Hepatocyte (in vitro differentiated cells): ENCODE measurements at regions not wholly inside any gene's neighbourhood (a gene's known extent, or its start where the extent isn't known, plus 50 kb on each side); places are given as distances from the start of the nearest gene placed in this dataset.

Experiments used
- DNase-seq: peaks from one replicate; pipeline ENCODE4 v3.0.0-alpha.2; 2016; ENCODE audit warnings: low spot score
- H2AFZ ChIP-seq: fragments of 200-600 bp; sonication (generic); 2 replicates; pipeline ENCODE4 v1.6.0; 2016; ENCODE audit warnings: antibody characterized with exemption, mild to moderate bottlenecking
- H3K27ac ChIP-seq: fragments of 200-600 bp; sonication (generic); 2 replicates; pipeline ENCODE4 v1.5.1; 2016; ENCODE audit warnings: mild to moderate bottlenecking
- H3K27me3 ChIP-seq: fragments of 200-600 bp; sonication (generic); 2 replicates; pipeline ENCODE4 v1.6.1; 2016
- H3K36me3 ChIP-seq: fragments of 200-600 bp; sonication (generic); replicated peaks from 2 replicates; pipeline ENCODE4 v1.5.1; 2016; ENCODE audit warnings: low read depth; ENCODE audit not compliant: insufficient read depth
- H3K4me1 ChIP-seq: fragments of 200-600 bp; sonication (generic); 2 replicates; pipeline ENCODE4 v1.5.1; 2016; ENCODE audit warnings: mild to moderate bottlenecking, moderate library complexity; ENCODE audit not compliant: insufficient read depth
- H3K4me2 ChIP-seq: fragments of 200-600 bp; sonication (generic); 2 replicates; pipeline ENCODE4 v1.6.0; 2016
- H3K4me3 ChIP-seq: fragments of 200-600 bp; sonication (generic); 2 replicates; pipeline ENCODE4 v1.5.1; 2016; ENCODE audit warnings: mild to moderate bottlenecking
- H3K79me2 ChIP-seq: fragments of 200-600 bp; sonication (generic); 2 replicates; pipeline ENCODE4 v1.6.0; 2017; ENCODE audit warnings: mild to moderate bottlenecking
- H3K9me2 ChIP-seq: fragments of 200-600 bp; sonication (generic); replicated peaks from 2 replicates; pipeline ENCODE4 v1.6.0; 2017; ENCODE audit warnings: mild to moderate bottlenecking; ENCODE audit not compliant: insufficient read depth
- H3K9me3 ChIP-seq: fragments of 200-600 bp; sonication (generic); 2 replicates; pipeline ENCODE4 v1.5.1; 2016; ENCODE audit warnings: low read depth, mild to moderate bottlenecking
- H4K20me1 ChIP-seq: fragments of 200-600 bp; sonication (generic); 2 replicates; pipeline ENCODE4 v1.6.0; 2016; ENCODE audit warnings: mild to moderate bottlenecking; ENCODE audit not compliant: insufficient read depth, poor library complexity, severe bottlenecking
- CTCF ChIP-seq: fragments of 200-600 bp; sonication (generic); IDR thresholded peaks from 2 replicates; pipeline ENCODE4 v1.5.1; 2016; ENCODE audit warnings: antibody characterized with exemption, mild to moderate bottlenecking; ENCODE audit not compliant: poor library complexity
- EZH2 ChIP-seq: fragments of 200-600 bp; sonication (generic); IDR thresholded peaks from 2 replicates; pipeline ENCODE4 v1.6.1; 2016; ENCODE audit warnings: antibody characterized with exemption, mild to moderate bottlenecking, borderline replicate concordance
- EZH2phosphoT487 ChIP-seq: fragments of 200-600 bp; sonication (generic); IDR thresholded peaks from one replicate; pipeline ENCODE4 v1.6.1; 2018; ENCODE audit warnings: antibody characterized with exemption, mild to moderate bottlenecking, low read depth, moderate library complexity; ENCODE audit not compliant: unreplicated experiment, severe bottlenecking
- WGBS: methylation state at CpG from one replicate; pipeline ENCODE4 v1.1.6; 2016; ENCODE audit warnings: low lambda C conversion rate; ENCODE audit errors: missing lambda C conversion rate; 5-methylcytosine and 5-hydroxymethylcytosine counted together

GRCh38 chr5:35468811-35469210, 148.9 kb upstream of the SPEF2 start:
- no peaks in the 10 kb centered on the region for H3K9me3 ChIP-seq
- H3K4me3 ChIP-seq = no peak overlapping the region
- no peak overlapping the region for H3K27ac ChIP-seq
- TF ChIP-seq CTCF (no peak), EZH2phosphoT487 (no peak), EZH2 (no peak)
- no peaks in the 10 kb centered on the region for H3K79me2 ChIP-seq
- 94% methylated on average over 4 of the region's 4 CpGs for WGBS
- H3K4me1 ChIP-seq = peaks cover 8% of the 10 kb centered on the region
- H3K27me3 ChIP-seq = no peaks in the 10 kb centered on the region
- H4K20me1 ChIP-seq = no peaks in the 10 kb centered on the region
- no peaks in the 10 kb centered on the region for H3K36me3 ChIP-seq
- H3K9me2 ChIP-seq = no peaks in the 10 kb centered on the region
- no peak for DNase-seq
- no peak overlapping the region for H2AFZ ChIP-seq
- no peak overlapping the region for H3K4me2 ChIP-seq

DNA sequence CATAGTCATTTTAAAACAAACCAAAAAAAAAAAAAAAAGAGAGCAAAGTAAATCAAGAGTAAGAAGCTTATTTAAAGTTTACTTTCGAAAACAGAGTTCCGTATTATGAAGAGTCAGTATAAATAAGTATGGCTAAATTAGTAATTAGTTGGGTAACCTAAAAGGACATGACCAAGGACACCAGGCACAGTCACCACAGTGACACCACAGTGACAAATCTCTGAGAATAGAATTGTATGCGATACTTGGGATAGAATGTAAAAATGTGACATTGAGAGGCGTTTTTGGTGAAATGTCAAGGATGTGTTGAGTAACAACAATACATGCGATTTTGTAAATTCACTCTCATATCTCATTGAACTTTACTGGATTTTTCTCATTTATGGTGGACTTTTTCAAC, 150.9 kb upstream of the SPEF2 start:
- H3K4me2 ChIP-seq = no peak overlapping the region
- no peaks in the 10 kb centered on the region for H3K36me3 ChIP-seq
- no peaks in the 10 kb centered on the region for H4K20me1 ChIP-seq
- no peaks in the 10 kb centered on the region for H3K9me3 ChIP-seq
- peaks cover 8% of the 10 kb centered on the region for H3K4me1 ChIP-seq
- 95% methylated on average over 5 of the region's 5 CpGs for WGBS
- no peaks in the 10 kb centered on the region for H3K27me3 ChIP-seq
- H3K4me3 ChIP-seq = no peak overlapping the region
- no peak overlapping the region for H3K27ac ChIP-seq
- no peak for DNase-seq
- no peaks in the 10 kb centered on the region for H3K79me2 ChIP-seq
- H2AFZ ChIP-seq = no peak overlapping the region
- H3K9me2 ChIP-seq = no peaks in the 10 kb centered on the region
- TF ChIP-seq EZH2 (no peak), EZH2phosphoT487 (no peak), CTCF (no peak)

GRCh38 chr5:35464757-35465156, 152.9 kb upstream of the SPEF2 start:
- no peaks in the 10 kb centered on the region for H3K27me3 ChIP-seq
- no peak for DNase-seq
- H3K9me3 ChIP-seq = no peaks in the 10 kb centered on the region
- no peaks in the 10 kb centered on the region for H3K36me3 ChIP-seq
- no peaks in the 10 kb centered on the region for H3K4me1 ChIP-seq
- H2AFZ ChIP-seq = no peak overlapping the region
- no peaks in the 10 kb centered on the region for H4K20me1 ChIP-seq
- no peak overlapping the region for H3K4me2 ChIP-seq
- 87% methylated on average over 2 of the region's 2 CpGs for WGBS
- no peak for TF ChIP-seq EZH2
- no peak for TF ChIP-seq CTCF
- no peak for TF ChIP-seq EZH2phosphoT487
- H3K27ac ChIP-seq = no peak overlapping the region
- H3K4me3 ChIP-seq = no peak overlapping the region
- no peaks in the 10 kb centered on the region for H3K79me2 ChIP-seq
- H3K9me2 ChIP-seq = no peaks in the 10 kb centered on the region

DNA sequence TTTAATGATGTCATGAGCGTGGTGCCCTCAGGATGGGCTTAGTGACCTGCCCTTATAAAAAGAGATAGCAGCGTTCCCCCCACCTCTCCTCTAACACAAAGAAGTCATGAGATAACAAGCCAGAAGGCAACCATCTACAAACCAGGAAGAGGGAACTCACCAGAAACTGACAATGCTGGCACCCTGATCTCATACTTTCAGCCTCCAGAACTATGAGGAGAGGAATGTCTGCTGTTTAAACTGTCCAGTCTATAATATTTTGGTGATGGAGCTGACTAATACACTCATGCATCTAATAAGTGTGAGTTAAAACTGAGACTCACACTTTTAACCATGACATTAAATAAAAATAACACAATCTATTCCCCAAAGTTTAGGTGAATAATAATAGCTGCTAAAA, 156.1 kb upstream of the SPEF2 start:
- DNase-seq = no peak
- Histone ChIP-seq H3K36me3 (no peaks in the 10 kb centered on the region), H3K9me2 (no peaks in the 10 kb centered on the region), H3K9me3 (no peaks in the 10 kb centered on the region), H3K4me1 (peaks cover 5% of the 10 kb centered on the region), H3K27ac (no peak overlapping the region), H4K20me1 (no peaks in the 10 kb centered on the region), H3K4me3 (no peak overlapping the region), H2AFZ (no peak overlapping the region), H3K27me3 (no peaks in the 10 kb centered on the region), H3K79me2 (no peaks in the 10 kb centered on the region), H3K4me2 (no peak overlapping the region)
- 78% methylated on average over 2 of the region's 2 CpGs for WGBS
- no peak for TF ChIP-seq CTCF
- no peak for TF ChIP-seq EZH2
- TF ChIP-seq EZH2phosphoT487 = no peak
